Umbilical cord (tissue), 1 donor: ENCODE measurements at regions not wholly inside any gene's neighbourhood (a gene's known extent, or its start where the extent isn't known, plus 50 kb on each side); places are given as distances from the start of the nearest gene placed in this dataset.
A peak's percentile ranks its signal among the peaks of the same experiment; 100 is the strongest.
"Not testable (repeated sequence)": the region's sequence is repeated elsewhere in the genome, so short reads cannot be mapped to it uniquely, and the experiment has no call there.

Experiments used
- DNase-seq: peaks from one replicate; pipeline ENCODE4 v3.0.0-alpha.2; 2015; ENCODE audit warnings: low spot score

DNA sequence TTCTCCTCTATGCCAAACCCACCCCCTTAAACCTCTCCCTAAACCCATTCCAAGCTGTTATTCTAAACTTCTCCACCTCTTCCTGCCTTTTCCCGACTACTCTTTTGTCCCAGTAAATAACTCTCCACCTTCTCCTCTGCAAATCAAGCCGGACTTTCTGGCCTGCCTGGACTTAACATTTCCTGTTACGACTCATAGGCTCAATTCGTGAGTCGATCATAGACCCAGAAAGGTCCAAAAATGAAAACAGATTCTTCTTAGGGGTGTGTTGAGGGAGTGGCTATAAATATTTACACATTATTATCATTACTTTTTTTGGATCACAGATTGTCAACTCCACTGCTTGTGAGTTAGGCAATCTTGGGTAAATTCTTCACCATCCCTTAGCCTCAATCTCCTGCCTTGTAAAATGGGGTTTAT is 59.0 kb upstream of the HABP2 start:
- no peak for DNase-seq

DNA sequence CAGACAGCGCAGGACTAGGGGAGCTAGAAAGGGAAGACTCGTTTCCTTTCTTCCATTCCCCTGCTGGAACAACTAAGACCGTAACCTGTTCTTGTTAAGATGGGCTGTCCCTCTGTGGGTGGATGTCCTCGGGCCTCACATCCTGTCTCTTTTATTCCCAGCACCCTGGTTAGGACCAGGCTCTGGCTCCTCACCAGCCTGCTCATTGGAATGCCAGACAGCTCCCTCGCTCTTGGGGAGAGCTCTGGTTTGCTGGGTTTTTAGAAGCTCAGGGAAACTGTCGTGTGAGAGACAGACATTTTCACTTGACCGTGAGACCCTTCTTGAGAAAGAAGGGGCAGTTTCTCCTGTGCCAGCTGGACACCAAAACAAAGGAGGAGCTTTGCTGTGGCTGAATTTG is 58.1 kb upstream of the HABP2 start:
- no peak for DNase-seq

DNA sequence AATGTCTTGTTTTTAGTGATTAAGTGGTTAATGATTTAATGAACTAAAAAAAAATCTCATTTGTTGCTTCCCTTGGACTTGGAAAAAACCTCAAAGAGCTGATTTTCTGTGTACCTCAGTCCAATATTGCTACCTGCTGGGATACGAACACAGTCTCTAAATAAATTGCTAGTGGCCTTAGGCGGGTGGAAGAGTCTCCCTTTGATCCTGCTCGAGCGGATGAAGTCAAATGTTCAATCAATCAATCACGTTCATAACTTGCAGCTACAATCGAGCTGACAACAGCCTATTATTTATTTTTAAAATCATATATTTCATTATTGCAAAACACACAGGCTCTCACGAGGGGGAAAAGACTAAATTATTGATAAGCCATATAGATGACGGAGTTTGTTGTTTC is 57.3 kb upstream of the HABP2 start:
- DNase-seq = no peak

- DNase-seq = no peak
Measured at GRCh38 chr10:113496111-113497109, 56.4 kb upstream of the HABP2 start.

- no peak for DNase-seq
Measured at GRCh38 chr10:113497198-113497597, 55.7 kb upstream of the HABP2 start.

DNA sequence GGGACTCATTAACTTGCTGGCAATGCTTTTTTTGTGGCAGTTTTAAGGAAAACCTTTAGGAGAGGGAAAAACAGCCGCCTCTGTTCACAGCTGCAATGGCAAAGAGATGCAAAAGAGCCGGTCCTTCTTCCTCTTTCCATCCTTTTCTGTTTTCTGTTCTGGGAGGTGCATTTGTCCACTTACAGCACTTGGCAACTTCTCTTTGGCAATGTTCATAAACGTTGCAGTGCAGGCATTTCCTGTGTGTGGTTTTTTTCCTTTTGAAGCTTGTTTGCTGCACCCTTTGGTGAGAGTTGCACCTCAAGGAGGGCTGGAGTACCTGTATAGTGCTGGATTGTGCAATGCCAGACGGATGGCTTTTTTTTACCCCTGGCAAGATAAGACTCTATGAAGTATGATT is 53.9 kb upstream of the HABP2 start:
- DNase-seq = peak; percentile 45

DNA sequence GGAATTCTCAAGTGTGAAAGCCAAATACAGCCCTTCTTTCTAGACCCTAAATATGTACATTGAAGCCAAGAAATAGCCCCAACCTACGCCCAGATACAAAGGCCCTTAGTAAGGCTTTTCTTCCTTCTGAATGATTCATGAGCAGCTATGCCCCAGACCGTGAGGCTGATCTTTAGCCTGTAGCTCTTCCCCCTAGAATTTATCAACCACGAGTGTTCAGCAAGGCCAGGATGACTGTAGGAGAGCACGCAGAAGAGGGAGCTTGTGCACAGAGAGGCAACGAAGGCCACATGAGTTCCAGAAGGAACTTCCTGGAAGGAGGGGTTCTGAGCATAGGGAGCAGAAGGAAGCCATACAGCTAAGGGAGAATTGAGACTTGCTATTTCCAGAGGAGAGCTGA is 53.0 kb upstream of the HABP2 start:
- DNase-seq = no peak

DNA sequence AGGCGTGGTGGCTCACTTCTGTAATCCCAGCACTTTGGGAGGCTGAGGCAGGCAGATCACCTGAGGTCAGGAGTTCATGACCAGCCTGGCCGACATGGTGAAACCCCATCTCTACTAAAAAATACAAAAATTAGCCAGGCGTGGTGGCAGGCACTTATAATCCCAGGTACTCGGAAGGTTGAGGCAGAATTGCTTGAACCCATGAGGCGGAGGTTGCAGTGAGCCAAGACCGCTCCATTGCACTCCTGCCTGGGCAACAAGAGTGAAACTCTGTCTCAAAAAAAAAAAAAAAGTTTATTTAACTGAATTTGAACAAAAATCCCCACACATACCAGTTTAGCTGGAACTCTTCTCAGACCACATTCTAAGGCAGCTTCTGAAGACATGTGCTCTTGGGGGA is 51.8 kb upstream of the HABP2 start:
- not testable (repeated sequence) for DNase-seq
